Progenitor cell of endocrine pancreas (in vitro differentiated cells): ENCODE measurements at regions not wholly inside any gene's neighbourhood (a gene's known extent, or its start where the extent isn't known, plus 50 kb on each side); places are given as distances from the start of the nearest gene placed in this dataset.

Experiments used
- DNase-seq: peaks from one replicate; pipeline ENCODE4 v3.0.0; 2021; ENCODE audit warnings: low spot score; ENCODE audit not compliant: unreplicated experiment
- H3K27ac Mint-ChIP-seq: 2 replicates; pipeline ENCODE4 v1.8.0; 2021; ENCODE audit warnings: mild to moderate bottlenecking, moderate library complexity, mixed read lengths
- H3K27me3 Mint-ChIP-seq: 2 replicates; pipeline ENCODE4 v1.8.0; 2021; ENCODE audit warnings: mixed read lengths
- H3K36me3 Mint-ChIP-seq: 2 replicates; pipeline ENCODE4 v1.8.0; 2022; ENCODE audit warnings: mixed read lengths; ENCODE audit not compliant: insufficient read depth
- H3K4me1 Mint-ChIP-seq: 2 replicates; pipeline ENCODE4 v1.8.0; 2021; ENCODE audit warnings: low read depth, mixed read lengths
- H3K4me3 Mint-ChIP-seq: 2 replicates; pipeline ENCODE4 v1.8.0; 2021; ENCODE audit warnings: low read depth, mild to moderate bottlenecking, moderate library complexity, mixed read lengths
- H3K9me3 Mint-ChIP-seq: 2 replicates; pipeline ENCODE4 v1.8.0; 2021; ENCODE audit warnings: low read depth, mixed read lengths
- CTCF ChIP-seq: fragments of 200-600 bp; sonication (generic); IDR thresholded peaks from one replicate; pipeline ENCODE4 v1.5.0; 2021; ENCODE audit warnings: antibody characterized with exemption, mild to moderate bottlenecking; ENCODE audit not compliant: unreplicated experiment

GRCh38 chr17:34054495-34054894 lies 200.6 kb upstream of the CCL2 start:
- DNase-seq = no peak
- H3K27me3 Mint-ChIP-seq = peaks cover 5% of the 10 kb centered on the region
- H3K4me1 Mint-ChIP-seq = no peaks in the 10 kb centered on the region
- TF ChIP-seq CTCF = no peak
- H3K36me3 Mint-ChIP-seq = no peaks in the 10 kb centered on the region
- H3K9me3 Mint-ChIP-seq = no peaks in the 10 kb centered on the region
- H3K27ac Mint-ChIP-seq = no peak overlapping the region
- no peak overlapping the region for H3K4me3 Mint-ChIP-seq

- Mint-ChIP-seq H3K9me3 (peaks cover 7% of the 10 kb centered on the region), H3K4me1 (no peaks in the 10 kb centered on the region), H3K27me3 (peaks cover under 1% of the 10 kb centered on the region), H3K4me3 (no peak overlapping the region), H3K27ac (no peak overlapping the region), H3K36me3 (no peaks in the 10 kb centered on the region)
- no peak for TF ChIP-seq CTCF
- DNase-seq = no peak
These were observed 199.5 kb upstream of the CCL2 start for GRCh38 chr17:34055606-34056005.

GRCh38 chr17:34059423-34060220 lies 195.5 kb upstream of the CCL2 start:
- Mint-ChIP-seq H3K4me1 (no peaks in the 10 kb centered on the region), H3K27me3 (no peaks in the 10 kb centered on the region), H3K36me3 (no peaks in the 10 kb centered on the region), H3K9me3 (peaks cover 39% of the 10 kb centered on the region), H3K4me3 (no peak overlapping the region), H3K27ac (no peak overlapping the region)
- no peak for TF ChIP-seq CTCF
- DNase-seq = no peak

GRCh38 chr17:34066528-34066927 lies 188.6 kb upstream of the CCL2 start:
- Mint-ChIP-seq H3K36me3 (no peaks in the 10 kb centered on the region), H3K9me3 (peaks cover 27% of the 10 kb centered on the region), H3K27me3 (no peaks in the 10 kb centered on the region), H3K4me1 (no peaks in the 10 kb centered on the region), H3K4me3 (no peak overlapping the region), H3K27ac (no peak overlapping the region)
- no peak for DNase-seq
- no peak for TF ChIP-seq CTCF

- TF ChIP-seq CTCF = no peak
These were observed 188.1 kb upstream of the CCL2 start for GRCh38 chr17:34067011-34067410.

More at GRCh38 chr17:34067011-34067410, 188.1 kb upstream of the CCL2 start:
- Mint-ChIP-seq H3K4me3 (no peak overlapping the region), H3K27ac (no peak overlapping the region), H3K27me3 (no peaks in the 10 kb centered on the region), H3K4me1 (no peaks in the 10 kb centered on the region), H3K9me3 (peaks cover 24% of the 10 kb centered on the region), H3K36me3 (no peaks in the 10 kb centered on the region)
- no peak for DNase-seq
